ENCODE measurements at regions not wholly inside any gene's neighbourhood (a gene's known extent, or its start where the extent isn't known, plus 50 kb on each side); places are given as distances from the start of the nearest gene placed in this dataset.
A peak's percentile ranks its signal among the peaks of the same experiment; 100 is the strongest.
"Not testable (repeated sequence)": the region's sequence is repeated elsewhere in the genome, so short reads cannot be mapped to it uniquely, and the experiment has no call there.

DNA sequence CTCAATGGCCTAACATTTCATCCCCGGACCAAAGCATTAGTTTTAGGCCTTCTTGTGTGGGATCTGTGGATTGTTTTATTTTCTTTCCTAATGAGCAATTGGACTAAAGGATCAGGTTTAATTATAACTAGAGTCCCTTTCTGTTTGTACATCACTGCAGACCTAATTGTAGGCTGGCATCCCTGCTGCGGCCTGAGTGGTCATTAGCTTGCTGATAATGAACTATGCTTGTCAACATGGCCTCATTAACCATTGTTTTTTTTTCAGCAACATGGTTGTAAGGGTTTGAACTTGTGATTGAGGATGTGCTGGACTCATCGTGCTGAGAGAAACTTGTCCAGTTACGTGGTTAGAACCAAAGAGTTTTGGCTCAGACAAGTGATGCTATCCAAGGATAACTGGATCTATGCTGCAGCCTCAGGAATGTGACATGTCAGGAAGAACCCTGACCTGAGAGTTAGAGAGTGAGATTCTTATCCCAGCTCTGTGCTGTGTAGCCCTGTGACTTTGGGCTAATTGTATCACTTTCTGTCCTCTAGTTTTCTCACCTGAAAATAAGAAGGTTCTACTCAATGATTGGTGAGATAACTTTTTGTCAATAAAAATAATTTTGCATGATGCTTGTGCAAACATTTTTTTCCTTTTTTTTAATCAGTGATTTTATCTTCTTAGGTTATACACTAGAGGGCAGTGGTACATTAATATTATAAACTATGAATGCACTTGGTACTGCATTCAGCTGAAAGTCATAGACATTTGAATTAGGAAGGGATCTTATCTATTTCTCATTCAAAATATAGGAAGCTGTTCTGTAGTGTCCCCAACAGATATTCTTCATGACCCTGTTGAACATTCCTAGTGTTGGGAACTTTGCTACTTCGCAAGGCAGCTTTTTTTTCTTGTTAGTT lies 140.9 kb downstream of the RNF144B start:
- no peak for TF ChIP-seq ZFX (IDR thresholded peaks at IDR 0.05)
- TF ChIP-seq, protein P1, sequence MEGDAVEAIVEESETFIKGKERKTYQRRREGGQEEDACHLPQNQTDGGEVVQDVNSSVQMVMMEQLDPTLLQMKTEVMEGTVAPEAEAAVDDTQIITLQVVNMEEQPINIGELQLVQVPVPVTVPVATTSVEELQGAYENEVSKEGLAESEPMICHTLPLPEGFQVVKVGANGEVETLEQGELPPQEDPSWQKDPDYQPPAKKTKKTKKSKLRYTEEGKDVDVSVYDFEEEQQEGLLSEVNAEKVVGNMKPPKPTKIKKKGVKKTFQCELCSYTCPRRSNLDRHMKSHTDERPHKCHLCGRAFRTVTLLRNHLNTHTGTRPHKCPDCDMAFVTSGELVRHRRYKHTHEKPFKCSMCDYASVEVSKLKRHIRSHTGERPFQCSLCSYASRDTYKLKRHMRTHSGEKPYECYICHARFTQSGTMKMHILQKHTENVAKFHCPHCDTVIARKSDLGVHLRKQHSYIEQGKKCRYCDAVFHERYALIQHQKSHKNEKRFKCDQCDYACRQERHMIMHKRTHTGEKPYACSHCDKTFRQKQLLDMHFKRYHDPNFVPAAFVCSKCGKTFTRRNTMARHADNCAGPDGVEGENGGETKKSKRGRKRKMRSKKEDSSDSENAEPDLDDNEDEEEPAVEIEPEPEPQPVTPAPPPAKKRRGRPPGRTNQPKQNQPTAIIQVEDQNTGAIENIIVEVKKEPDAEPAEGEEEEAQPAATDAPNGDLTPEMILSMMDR (conservative IDR thresholded peaks at IDR 0.05) = peak; percentile 74

DNA sequence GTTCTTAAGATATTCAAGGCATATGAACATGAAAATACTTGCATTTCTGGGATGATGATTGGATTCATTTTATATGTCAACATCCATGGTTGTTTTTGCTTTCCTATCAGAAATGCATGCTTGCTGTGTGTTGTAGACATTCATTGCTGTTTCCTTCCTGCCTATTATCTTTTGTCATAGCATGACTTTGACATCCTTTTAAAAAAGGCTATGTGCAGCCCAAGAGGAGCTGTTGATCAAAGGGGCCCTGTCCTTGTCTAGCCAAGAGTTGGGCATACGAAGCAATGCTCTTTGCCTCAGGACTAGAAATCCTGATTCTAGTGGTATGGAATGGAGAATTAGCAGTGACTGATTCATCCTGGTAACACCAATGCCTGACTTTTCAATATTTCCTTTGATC lies 143.1 kb downstream of the RNF144B start:
- no peak overlapping the region for H3K27ac ChIP-seq
- TF ChIP-seq ZFX (IDR thresholded peaks at IDR 0.05) = no peak
- TF ChIP-seq, protein P1 (conservative IDR thresholded peaks at IDR 0.05) = no peak

More for the DNA sequence above, 140.9 kb downstream of the RNF144B start:
- H3K27ac ChIP-seq = no peak overlapping the region

DNA sequence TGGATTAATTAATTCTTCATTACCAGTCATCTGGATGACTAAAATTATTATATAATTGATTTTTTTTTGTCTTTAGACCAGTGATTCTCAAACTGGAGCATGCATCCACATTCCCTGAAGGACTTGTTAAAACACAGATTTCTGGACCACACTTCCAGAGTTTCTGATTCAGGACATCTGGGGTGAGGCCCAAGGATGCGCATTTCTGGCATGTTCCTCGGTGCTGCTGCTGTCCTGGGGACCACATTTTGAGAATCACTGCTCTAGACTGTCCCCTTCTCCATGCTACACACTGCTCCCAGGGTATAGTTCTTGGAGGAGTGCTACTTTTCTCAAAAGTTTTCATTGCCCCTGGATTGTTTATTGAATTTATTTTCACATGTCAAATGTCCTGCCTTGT lies 145.0 kb downstream of the RNF144B start:
- TF ChIP-seq ZFX (IDR thresholded peaks at IDR 0.05) = no peak
- TF ChIP-seq, protein P1 (conservative IDR thresholded peaks at IDR 0.05) = no peak
- H3K27ac ChIP-seq = no peak overlapping the region

DNA sequence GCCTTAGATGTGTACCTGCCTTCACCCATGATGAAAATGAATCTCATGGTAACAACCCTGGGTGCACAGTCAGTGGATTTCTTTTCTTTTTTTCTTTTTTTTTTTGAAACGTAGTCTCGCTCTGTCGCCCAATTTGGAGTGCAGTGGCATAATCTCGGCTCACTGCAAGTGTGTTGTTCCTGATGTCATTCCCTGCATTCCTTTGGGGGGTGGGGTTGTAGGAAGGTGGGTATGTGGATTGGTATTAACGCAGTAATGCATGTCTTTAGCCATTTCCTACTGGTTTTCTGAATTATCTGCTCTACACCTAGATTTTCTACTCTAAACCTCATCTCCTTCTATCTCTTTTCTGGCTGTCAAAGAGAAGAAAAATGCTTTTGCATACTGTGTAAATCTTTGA lies 146.6 kb downstream of the RNF144B start:
- TF ChIP-seq, protein P1 (conservative IDR thresholded peaks at IDR 0.05) = no peak
- no peak for TF ChIP-seq ZFX (IDR thresholded peaks at IDR 0.05)
- H3K27ac ChIP-seq = no peak overlapping the region

DNA sequence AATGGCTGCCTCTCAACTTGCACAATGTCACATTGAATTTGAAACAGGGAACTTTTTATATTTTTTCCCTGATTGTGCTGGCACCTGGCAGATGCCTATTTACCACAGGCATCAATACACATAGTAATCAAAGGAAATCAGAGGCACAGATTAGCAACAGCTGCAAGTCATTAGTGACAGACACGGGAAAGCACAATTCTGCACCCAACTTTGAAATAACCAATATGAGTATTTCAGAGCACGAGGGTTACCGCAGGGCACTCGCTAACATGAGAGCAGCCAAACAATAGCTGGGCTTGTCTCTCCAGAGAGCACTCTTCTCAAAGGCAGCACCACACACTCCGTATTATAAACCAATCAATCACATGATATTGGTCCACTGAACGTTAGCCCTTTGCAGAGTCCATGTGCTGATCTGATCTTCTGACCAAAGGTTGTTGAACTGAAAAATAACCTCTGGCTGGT lies 149.5 kb downstream of the RNF144B start:
- TF ChIP-seq, protein P1 (conservative IDR thresholded peaks at IDR 0.05) = no peak
- TF ChIP-seq ZFX (IDR thresholded peaks at IDR 0.05) = no peak

DNA sequence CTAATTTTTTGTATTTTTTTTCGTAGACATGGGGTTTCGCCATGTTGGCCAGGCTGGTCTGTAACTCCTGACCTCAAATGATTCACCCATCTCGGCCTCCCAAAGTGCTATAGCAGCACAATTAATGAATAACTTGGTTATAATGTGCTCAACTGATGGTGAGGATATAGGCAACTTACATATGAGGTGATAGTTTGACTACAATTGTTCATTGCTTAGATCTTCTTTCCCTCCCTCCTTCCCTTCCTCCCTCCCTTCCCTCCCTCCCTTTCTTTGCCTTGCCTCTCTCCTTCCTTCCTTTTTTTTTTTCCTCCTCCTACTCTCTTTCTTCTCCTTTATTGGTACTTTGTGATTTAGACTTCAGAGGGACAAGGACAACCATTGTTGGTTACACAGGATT lies 151.2 kb downstream of the RNF144B start:
- no peak for TF ChIP-seq ZFX (IDR thresholded peaks at IDR 0.05)
- TF ChIP-seq, protein P1 (conservative IDR thresholded peaks at IDR 0.05) = no peak
- no peak overlapping the region for H3K27ac ChIP-seq

More for the DNA sequence above, 149.5 kb downstream of the RNF144B start:
- no peak overlapping the region for H3K27ac ChIP-seq

DNA sequence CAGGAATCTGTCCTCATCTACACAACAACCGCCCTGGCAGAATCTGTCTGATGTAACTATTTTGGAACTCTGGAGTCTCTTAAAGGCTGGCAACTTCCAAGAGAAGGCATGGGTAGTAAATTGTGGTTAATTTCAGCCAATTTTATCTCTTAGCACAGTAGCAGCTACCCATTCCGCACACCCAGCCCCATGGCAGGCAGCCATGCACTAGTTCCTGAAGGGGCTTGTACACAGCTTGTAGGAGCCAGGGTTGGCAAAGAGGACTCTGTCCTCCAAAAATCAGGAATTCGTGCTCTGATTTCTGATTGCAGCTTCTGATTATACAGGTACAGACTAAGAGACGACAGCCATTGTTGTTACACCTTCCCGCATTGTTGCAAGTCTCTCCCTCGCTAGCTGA lies 155.9 kb downstream of the RNF144B start:
- no peak for TF ChIP-seq ZFX (IDR thresholded peaks at IDR 0.05)
- TF ChIP-seq, protein P1 (conservative IDR thresholded peaks at IDR 0.05) = no peak

DNA sequence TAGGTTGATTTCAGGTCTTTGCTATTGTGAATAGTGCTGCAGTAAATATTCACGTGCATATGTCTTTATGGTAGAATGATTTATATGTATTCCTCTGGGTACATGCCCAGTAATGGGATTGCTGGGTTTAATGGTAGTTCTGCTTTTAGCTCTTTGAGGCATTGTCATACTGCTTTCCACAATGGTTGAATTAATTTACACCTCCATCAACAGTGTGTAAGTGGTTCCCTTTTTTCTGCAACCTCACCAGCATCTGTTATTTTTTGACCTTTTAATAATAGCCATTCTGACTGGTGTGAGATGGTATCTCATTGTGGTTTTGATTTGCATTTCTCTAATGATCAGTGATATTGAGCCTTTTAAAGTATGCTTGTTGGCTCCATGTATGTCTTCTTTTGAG lies 158.0 kb downstream of the RNF144B start:
- H3K27ac ChIP-seq = not testable (repeated sequence)

More for the DNA sequence above, 155.9 kb downstream of the RNF144B start:
- no peak overlapping the region for H3K27ac ChIP-seq
